WTC11 (cell line): ENCODE measurements at regions not wholly inside any gene's neighbourhood (a gene's known extent, or its start where the extent isn't known, plus 50 kb on each side); places are given as distances from the start of the nearest gene placed in this dataset.

Experiments used
- ATAC-seq: fragments of 200-7000 bp; cut with Tn5 transposase; 2 replicates; pipeline ENCODE4 v1.10.0; 2021; ENCODE audit warnings: mild to moderate bottlenecking, moderate library complexity
- CTCF ChIA-PET: fragments of 300-600 bp; sonication (Branson Sonifier 250); formaldehyde crosslinking; loops from one replicate; lab custom pipeline; 2021; ENCODE audit warnings: antibody characterized with exemption; lab: Charles Lee
- POLR2A ChIA-PET: fragments of 350-600 bp; sonication (Branson Sonifier 250); formaldehyde crosslinking; loops from one replicate; lab custom pipeline; 2021; ENCODE audit warnings: antibody characterized with exemption; lab: Charles Lee
- DNase-seq: peaks from one replicate; pipeline ENCODE4 v3.0.0; 2021; ENCODE audit warnings: low spot score
- H3K27ac Mint-ChIP-seq: 2 replicates; pipeline ENCODE4 v1.8.0; 2021; ENCODE audit warnings: mixed read lengths
- H3K27me3 Mint-ChIP-seq: 2 replicates; pipeline ENCODE4 v1.8.0; 2021; ENCODE audit warnings: low read depth, mild to moderate bottlenecking, moderate library complexity, mixed read lengths
- H3K36me3 Mint-ChIP-seq: 2 replicates; pipeline ENCODE4 v1.8.0; 2021; ENCODE audit warnings: mixed read lengths
- H3K4me1 Mint-ChIP-seq: 2 replicates; pipeline ENCODE4 v1.8.0; 2022; ENCODE audit warnings: mixed read lengths
- H3K4me3 Mint-ChIP-seq: 2 replicates; pipeline ENCODE4 v1.8.0; 2021; ENCODE audit warnings: mild to moderate bottlenecking, moderate library complexity, mixed read lengths
- H3K9me3 Mint-ChIP-seq: 2 replicates; pipeline ENCODE4 v1.8.0; 2021; ENCODE audit warnings: mixed read lengths
- CDX4 ChIP-seq: fragments of 250-450 bp; sonication (Bioruptor Pico); IDR thresholded peaks from 2 replicates; pipeline ENCODE4 v1.9.0; 2021; ENCODE audit warnings: moderate library complexity, mild to moderate bottlenecking, inconsistent platforms, borderline replicate concordance
- CTCF ChIP-seq: fragments of 200-600 bp; IDR thresholded peaks from 2 replicates; pipeline ENCODE4 v1.8.0; 2022; ENCODE audit warnings: antibody characterized with exemption
- ETV6 ChIP-seq: sonication (generic); formaldehyde crosslinking; IDR thresholded peaks from 2 replicates; pipeline ENCODE4 v1.8.1; 2022; ENCODE audit warnings: mild to moderate bottlenecking, missing genetic modification reagents
- FOXP1 ChIP-seq: sonication (generic); formaldehyde crosslinking; IDR thresholded peaks from 2 replicates; pipeline ENCODE4 v1.8.0; 2022; ENCODE audit warnings: missing genetic modification reagents, mild to moderate bottlenecking, moderate library complexity, borderline replicate concordance
- IRF1 ChIP-seq: sonication (generic); formaldehyde crosslinking; IDR thresholded peaks from 2 replicates; pipeline ENCODE4 v1.8.0; 2023; ENCODE audit warnings: missing genetic modification reagents
- NFYB ChIP-seq: sonication (generic); formaldehyde crosslinking; conservative IDR thresholded peaks from 2 replicates; pipeline ENCODE4 v1.8.0; 2022; ENCODE audit warnings: low read depth, missing genetic modification reagents
- NR3C1 ChIP-seq: sonication (generic); formaldehyde crosslinking; conservative IDR thresholded peaks from 2 replicates; pipeline ENCODE4 v1.8.1; 2023; ENCODE audit warnings: low read depth, mild to moderate bottlenecking, missing genetic modification reagents
- PRDM15 ChIP-seq: sonication (generic); formaldehyde crosslinking; IDR thresholded peaks from 2 replicates; pipeline ENCODE4 v1.8.0; 2022; ENCODE audit warnings: missing genetic modification reagents
- RORB ChIP-seq: fragments of 250-450 bp; sonication (Bioruptor Pico); IDR thresholded peaks from 2 replicates; pipeline ENCODE4 v1.9.0; 2021; ENCODE audit warnings: mild to moderate bottlenecking
- SMAD3 ChIP-seq: sonication (generic); formaldehyde crosslinking; IDR thresholded peaks from 2 replicates; pipeline ENCODE4 v1.8.0; 2022; ENCODE audit warnings: missing genetic modification reagents, mild to moderate bottlenecking, borderline replicate concordance
- ZBTB21 ChIP-seq: sonication (generic); formaldehyde crosslinking; IDR thresholded peaks from 2 replicates; pipeline ENCODE4 v1.8.1; 2023; ENCODE audit warnings: mild to moderate bottlenecking, missing genetic modification reagents, borderline replicate concordance
- ZNF138 ChIP-seq: sonication (generic); formaldehyde crosslinking; conservative IDR thresholded peaks from 2 replicates; pipeline ENCODE4 v1.8.1; 2022; ENCODE audit warnings: mild to moderate bottlenecking, moderate library complexity, missing genetic modification reagents
- ZNF219 ChIP-seq: sonication (generic); formaldehyde crosslinking; IDR thresholded peaks from 2 replicates; pipeline ENCODE4 v1.8.0; 2023; ENCODE audit warnings: missing genetic modification reagents, mild to moderate bottlenecking, borderline replicate concordance
- ZNF232 ChIP-seq: sonication (generic); formaldehyde crosslinking; IDR thresholded peaks from 2 replicates; pipeline ENCODE4 v1.8.0; 2022; ENCODE audit warnings: mild to moderate bottlenecking, missing genetic modification reagents
- ZNF396 ChIP-seq: fragments of 250-450 bp; sonication (Bioruptor Pico); IDR thresholded peaks from 2 replicates; pipeline ENCODE4 v1.8.0; 2021; ENCODE audit warnings: mild to moderate bottlenecking, moderate library complexity, borderline replicate concordance
- ZSCAN18 ChIP-seq: fragments of 250-450 bp; sonication (Bioruptor Pico); IDR thresholded peaks from 2 replicates; pipeline ENCODE4 v2.1.2; 2022; ENCODE audit warnings: mild to moderate bottlenecking, moderate library complexity
- TF ChIP-seq, protein P1 (sequence below): sonication (generic); formaldehyde crosslinking; IDR thresholded peaks from 2 replicates; pipeline ENCODE4 v1.8.0; 2022; ENCODE audit warnings: mild to moderate bottlenecking, missing genetic modification reagents
- TF ChIP-seq, protein P2 (sequence below): sonication (generic); formaldehyde crosslinking; IDR thresholded peaks from 2 replicates; pipeline ENCODE4 v1.8.1; 2023; ENCODE audit warnings: mild to moderate bottlenecking, missing genetic modification reagents, moderate library complexity
- TF ChIP-seq, protein P3 (sequence below): sonication (generic); formaldehyde crosslinking; IDR thresholded peaks from 2 replicates; pipeline ENCODE4 v1.8.1; 2022; ENCODE audit warnings: mild to moderate bottlenecking, moderate library complexity, missing genetic modification reagents
- TF ChIP-seq, protein P4 (sequence below): fragments of 250-450 bp; sonication (Bioruptor Pico); IDR thresholded peaks from 2 replicates; pipeline ENCODE4 v1.9.0; 2021; ENCODE audit warnings: mild to moderate bottlenecking

- H3K27me3 Mint-ChIP-seq = no peaks in the 10 kb centered on the region; the same call in none of the 2 replicates
- no peak for DNase-seq
- no peaks in the 10 kb centered on the region for H3K9me3 Mint-ChIP-seq
- TF ChIP-seq, protein P1, sequence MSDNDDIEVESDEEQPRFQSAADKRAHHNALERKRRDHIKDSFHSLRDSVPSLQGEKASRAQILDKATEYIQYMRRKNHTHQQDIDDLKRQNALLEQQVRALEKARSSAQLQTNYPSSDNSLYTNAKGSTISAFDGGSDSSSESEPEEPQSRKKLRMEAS = no peak
- TF ChIP-seq CTCF (no peak), ZNF138 (CRISPR knock-in tag) (no peak), ETV6 (CRISPR knock-in tag) (no peak), ZNF232 (CRISPR knock-in tag) (no peak), IRF1 (no peak), NFYB (CRISPR knock-in tag) (no peak), NR3C1 (CRISPR knock-in tag) (no peak), PRDM15 (no peak), ZNF396 (no peak), ZNF219 (CRISPR knock-in tag) (no peak), SMAD3 (CRISPR knock-in tag) (no peak), CDX4 (no peak), RORB (CRISPR knock-in tag) (no peak), ZBTB21 (CRISPR knock-in tag) (no peak), ZSCAN18 (CRISPR knock-in tag) (no peak), FOXP1 (CRISPR knock-in tag) (no peak)
- TF ChIP-seq, protein P2, sequence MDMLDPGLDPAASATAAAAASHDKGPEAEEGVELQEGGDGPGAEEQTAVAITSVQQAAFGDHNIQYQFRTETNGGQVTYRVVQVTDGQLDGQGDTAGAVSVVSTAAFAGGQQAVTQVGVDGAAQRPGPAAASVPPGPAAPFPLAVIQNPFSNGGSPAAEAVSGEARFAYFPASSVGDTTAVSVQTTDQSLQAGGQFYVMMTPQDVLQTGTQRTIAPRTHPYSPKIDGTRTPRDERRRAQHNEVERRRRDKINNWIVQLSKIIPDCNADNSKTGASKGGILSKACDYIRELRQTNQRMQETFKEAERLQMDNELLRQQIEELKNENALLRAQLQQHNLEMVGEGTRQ (CRISPR knock-in tag) = no peak
- TF ChIP-seq, protein P3, sequence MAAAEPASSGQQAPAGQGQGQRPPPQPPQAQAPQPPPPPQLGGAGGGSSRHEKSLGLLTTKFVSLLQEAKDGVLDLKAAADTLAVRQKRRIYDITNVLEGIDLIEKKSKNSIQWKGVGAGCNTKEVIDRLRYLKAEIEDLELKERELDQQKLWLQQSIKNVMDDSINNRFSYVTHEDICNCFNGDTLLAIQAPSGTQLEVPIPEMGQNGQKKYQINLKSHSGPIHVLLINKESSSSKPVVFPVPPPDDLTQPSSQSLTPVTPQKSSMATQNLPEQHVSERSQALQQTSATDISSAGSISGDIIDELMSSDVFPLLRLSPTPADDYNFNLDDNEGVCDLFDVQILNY (CRISPR knock-in tag) = no peak
- TF ChIP-seq, protein P4, sequence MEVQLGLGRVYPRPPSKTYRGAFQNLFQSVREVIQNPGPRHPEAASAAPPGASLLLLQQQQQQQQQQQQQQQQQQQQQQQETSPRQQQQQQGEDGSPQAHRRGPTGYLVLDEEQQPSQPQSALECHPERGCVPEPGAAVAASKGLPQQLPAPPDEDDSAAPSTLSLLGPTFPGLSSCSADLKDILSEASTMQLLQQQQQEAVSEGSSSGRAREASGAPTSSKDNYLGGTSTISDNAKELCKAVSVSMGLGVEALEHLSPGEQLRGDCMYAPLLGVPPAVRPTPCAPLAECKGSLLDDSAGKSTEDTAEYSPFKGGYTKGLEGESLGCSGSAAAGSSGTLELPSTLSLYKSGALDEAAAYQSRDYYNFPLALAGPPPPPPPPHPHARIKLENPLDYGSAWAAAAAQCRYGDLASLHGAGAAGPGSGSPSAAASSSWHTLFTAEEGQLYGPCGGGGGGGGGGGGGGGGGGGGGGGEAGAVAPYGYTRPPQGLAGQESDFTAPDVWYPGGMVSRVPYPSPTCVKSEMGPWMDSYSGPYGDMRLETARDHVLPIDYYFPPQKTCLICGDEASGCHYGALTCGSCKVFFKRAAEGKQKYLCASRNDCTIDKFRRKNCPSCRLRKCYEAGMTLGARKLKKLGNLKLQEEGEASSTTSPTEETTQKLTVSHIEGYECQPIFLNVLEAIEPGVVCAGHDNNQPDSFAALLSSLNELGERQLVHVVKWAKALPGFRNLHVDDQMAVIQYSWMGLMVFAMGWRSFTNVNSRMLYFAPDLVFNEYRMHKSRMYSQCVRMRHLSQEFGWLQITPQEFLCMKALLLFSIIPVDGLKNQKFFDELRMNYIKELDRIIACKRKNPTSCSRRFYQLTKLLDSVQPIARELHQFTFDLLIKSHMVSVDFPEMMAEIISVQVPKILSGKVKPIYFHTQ (CRISPR knock-in tag) = no peak
- H3K36me3 Mint-ChIP-seq = no peaks in the 10 kb centered on the region
- ATAC-seq = no peak
- H3K4me3 Mint-ChIP-seq = no peak overlapping the region
- H3K27ac Mint-ChIP-seq = no peak overlapping the region
- H3K4me1 Mint-ChIP-seq = peaks cover 19% of the 10 kb centered on the region
- ChIA-PET POLR2A (interaction anchor here (0.6 kb wide), 1 partner anchor 54 kb away, joined by 5 read pairs; no protein-coding TSS in a partner anchor), CTCF (interaction anchor here (0.6 to 7.2 kb wide), 28 partner anchors 9 to 374 kb away, joined by 3 to 126 read pairs (median 4); no protein-coding TSS in a partner anchor)
Measured at GRCh38 chr14:49497267-49497666, 88.9 kb downstream of the RPS29 start.
